ENCODE measurements at regions not wholly inside any gene's neighbourhood (a gene's known extent, or its start where the extent isn't known, plus 50 kb on each side); places are given as distances from the start of the nearest gene placed in this dataset.

DNA sequence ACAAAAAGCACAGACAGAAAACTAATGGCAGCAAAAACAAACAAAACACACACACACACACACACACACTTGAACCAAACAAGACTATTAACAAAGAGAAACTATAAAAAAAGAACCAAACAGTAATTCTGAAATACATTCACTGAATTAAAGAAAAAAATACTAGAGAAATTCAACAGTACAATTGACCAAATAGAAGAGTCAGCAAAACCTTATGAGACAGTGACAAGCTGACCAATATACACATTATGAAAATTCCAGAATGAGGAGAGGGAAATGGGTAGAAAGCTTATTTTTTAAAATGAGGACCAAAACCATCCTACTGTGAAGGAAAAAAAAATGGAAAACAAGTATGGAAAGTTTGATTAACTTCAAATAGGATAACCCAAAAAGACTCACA, 212.2 kb upstream of the BTBD3 start:
- TF ChIP-seq, protein P1, sequence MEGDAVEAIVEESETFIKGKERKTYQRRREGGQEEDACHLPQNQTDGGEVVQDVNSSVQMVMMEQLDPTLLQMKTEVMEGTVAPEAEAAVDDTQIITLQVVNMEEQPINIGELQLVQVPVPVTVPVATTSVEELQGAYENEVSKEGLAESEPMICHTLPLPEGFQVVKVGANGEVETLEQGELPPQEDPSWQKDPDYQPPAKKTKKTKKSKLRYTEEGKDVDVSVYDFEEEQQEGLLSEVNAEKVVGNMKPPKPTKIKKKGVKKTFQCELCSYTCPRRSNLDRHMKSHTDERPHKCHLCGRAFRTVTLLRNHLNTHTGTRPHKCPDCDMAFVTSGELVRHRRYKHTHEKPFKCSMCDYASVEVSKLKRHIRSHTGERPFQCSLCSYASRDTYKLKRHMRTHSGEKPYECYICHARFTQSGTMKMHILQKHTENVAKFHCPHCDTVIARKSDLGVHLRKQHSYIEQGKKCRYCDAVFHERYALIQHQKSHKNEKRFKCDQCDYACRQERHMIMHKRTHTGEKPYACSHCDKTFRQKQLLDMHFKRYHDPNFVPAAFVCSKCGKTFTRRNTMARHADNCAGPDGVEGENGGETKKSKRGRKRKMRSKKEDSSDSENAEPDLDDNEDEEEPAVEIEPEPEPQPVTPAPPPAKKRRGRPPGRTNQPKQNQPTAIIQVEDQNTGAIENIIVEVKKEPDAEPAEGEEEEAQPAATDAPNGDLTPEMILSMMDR (IDR thresholded peaks at IDR 0.05; ENCODE audit: control extremely low read depth in 1 of 3, insufficient read depth in 1 of 3, low read depth in 1 of 3, low read length in 3 of 3), result no peak
- no peak for TF ChIP-seq EP300 (IDR thresholded peaks at IDR 0.05; ENCODE audit: borderline replicate concordance in 1 of 2, low read depth in 2 of 2, low read length in 2 of 2)

Measured in H1 (cell line).